Ishikawa (cell line): ENCODE measurements at regions not wholly inside any gene's neighbourhood (a gene's known extent, or its start where the extent isn't known, plus 50 kb on each side); places are given as distances from the start of the nearest gene placed in this dataset.

Experiments
- CEBPB ChIP-seq: IDR thresholded peaks from 2 replicates; pipeline ENCODE4 v1.6.1; 2012
- CREB1 ChIP-seq: IDR thresholded peaks from 2 replicates; pipeline ENCODE4 v1.6.1; 2012; ENCODE audit warnings: low read depth
- EGR1 ChIP-seq: IDR thresholded peaks from 2 replicates; pipeline ENCODE4 v1.6.1; 2012
- EP300 ChIP-seq: IDR thresholded peaks from 2 replicates; pipeline ENCODE4 v1.6.1; 2012; ENCODE audit warnings: borderline replicate concordance
- FOXM1 ChIP-seq: IDR thresholded peaks from 2 replicates; pipeline ENCODE4 v1.6.1; 2012; ENCODE audit warnings: low read depth, borderline replicate concordance
- MAX ChIP-seq: IDR thresholded peaks from 2 replicates; pipeline ENCODE4 v1.6.1; 2012
- NFIC ChIP-seq: IDR thresholded peaks from 2 replicates; pipeline ENCODE4 v1.6.1; 2012
- RAD21 ChIP-seq: IDR thresholded peaks from 2 replicates; pipeline ENCODE4 v1.6.1; 2012; ENCODE audit warnings: low read depth
- TAF1 ChIP-seq: IDR thresholded peaks from 2 replicates; pipeline ENCODE4 v1.6.1; 2012; ENCODE audit warnings: low read depth, mild to moderate bottlenecking
- TCF12 ChIP-seq: IDR thresholded peaks from 2 replicates; pipeline ENCODE4 v1.6.1; 2012; ENCODE audit warnings: low read depth
- TEAD4 ChIP-seq: IDR thresholded peaks from 2 replicates; pipeline ENCODE4 v1.6.1; 2012
- YY1 ChIP-seq: IDR thresholded peaks from 2 replicates; pipeline ENCODE4 v1.6.1; 2012; ENCODE audit warnings: low read depth
- ZBTB7A ChIP-seq: IDR thresholded peaks from 2 replicates; pipeline ENCODE4 v1.6.1; 2012; ENCODE audit warnings: low read depth
- TF ChIP-seq, protein P1 (sequence below): IDR thresholded peaks from 2 replicates; pipeline ENCODE4 v1.6.1; 2012
- TF ChIP-seq, protein P2 (sequence below): IDR thresholded peaks from 2 replicates; pipeline ENCODE4 v1.6.1; 2012; ENCODE audit warnings: low read depth, mild to moderate bottlenecking

DNA sequence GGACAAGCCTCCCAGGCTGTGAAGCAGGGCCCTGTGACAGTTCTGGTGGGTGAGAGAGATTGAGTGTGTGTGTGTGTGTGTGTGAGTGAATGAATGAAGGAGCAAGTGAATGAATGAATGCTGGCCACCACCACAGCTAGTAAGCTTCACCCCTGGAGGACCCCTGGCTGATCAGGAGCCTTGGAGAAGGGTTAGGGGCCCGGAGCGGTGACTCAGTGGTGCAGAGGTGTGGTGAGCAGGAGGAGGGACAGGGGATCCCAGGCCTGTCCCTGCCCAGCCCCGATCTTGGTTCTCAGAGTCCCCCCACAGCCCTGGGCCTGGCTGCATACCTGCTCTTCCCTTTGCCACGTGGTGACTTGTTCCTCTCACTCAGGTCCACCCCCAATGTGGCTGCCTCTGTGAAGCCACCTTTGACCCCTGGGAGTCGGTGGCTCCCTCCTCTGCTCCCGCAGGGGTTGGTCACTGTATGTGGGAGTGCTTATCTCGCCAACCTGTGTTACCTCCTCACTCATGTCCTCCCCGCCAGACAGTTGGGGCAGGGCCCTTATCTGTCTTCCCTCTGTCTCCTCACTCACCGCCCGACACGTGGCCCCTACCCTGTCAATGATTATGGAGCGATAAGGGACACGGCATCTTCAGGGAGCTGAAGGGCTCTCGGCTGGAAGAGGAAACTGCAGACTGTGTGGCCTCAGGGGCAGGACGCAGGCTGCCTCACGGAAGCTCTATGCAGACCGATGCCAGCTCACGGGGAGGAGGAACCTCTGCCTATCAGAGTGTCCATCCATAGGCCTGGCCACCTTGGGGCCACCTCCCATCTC is 99.9 kb upstream of the PITX1 start:
- TF ChIP-seq NFIC (no peak), CEBPB (no peak), YY1 (no peak), MAX (no peak), FOXM1 (no peak), EGR1 (no peak), TAF1 (no peak), EP300 (no peak), TEAD4 (no peak), TCF12 (no peak), ZBTB7A (no peak), CREB1 (no peak), RAD21 (no peak)
- TF ChIP-seq, protein P1, sequence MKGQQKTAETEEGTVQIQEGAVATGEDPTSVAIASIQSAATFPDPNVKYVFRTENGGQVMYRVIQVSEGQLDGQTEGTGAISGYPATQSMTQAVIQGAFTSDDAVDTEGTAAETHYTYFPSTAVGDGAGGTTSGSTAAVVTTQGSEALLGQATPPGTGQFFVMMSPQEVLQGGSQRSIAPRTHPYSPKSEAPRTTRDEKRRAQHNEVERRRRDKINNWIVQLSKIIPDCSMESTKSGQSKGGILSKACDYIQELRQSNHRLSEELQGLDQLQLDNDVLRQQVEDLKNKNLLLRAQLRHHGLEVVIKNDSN = no peak
- TF ChIP-seq, protein P2, sequence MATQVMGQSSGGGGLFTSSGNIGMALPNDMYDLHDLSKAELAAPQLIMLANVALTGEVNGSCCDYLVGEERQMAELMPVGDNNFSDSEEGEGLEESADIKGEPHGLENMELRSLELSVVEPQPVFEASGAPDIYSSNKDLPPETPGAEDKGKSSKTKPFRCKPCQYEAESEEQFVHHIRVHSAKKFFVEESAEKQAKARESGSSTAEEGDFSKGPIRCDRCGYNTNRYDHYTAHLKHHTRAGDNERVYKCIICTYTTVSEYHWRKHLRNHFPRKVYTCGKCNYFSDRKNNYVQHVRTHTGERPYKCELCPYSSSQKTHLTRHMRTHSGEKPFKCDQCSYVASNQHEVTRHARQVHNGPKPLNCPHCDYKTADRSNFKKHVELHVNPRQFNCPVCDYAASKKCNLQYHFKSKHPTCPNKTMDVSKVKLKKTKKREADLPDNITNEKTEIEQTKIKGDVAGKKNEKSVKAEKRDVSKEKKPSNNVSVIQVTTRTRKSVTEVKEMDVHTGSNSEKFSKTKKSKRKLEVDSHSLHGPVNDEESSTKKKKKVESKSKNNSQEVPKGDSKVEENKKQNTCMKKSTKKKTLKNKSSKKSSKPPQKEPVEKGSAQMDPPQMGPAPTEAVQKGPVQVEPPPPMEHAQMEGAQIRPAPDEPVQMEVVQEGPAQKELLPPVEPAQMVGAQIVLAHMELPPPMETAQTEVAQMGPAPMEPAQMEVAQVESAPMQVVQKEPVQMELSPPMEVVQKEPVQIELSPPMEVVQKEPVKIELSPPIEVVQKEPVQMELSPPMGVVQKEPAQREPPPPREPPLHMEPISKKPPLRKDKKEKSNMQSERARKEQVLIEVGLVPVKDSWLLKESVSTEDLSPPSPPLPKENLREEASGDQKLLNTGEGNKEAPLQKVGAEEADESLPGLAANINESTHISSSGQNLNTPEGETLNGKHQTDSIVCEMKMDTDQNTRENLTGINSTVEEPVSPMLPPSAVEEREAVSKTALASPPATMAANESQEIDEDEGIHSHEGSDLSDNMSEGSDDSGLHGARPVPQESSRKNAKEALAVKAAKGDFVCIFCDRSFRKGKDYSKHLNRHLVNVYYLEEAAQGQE = no peak

- TF ChIP-seq, protein P1 = no peak
- no peak for TF ChIP-seq ZBTB7A
- no peak for TF ChIP-seq TAF1
- TF ChIP-seq CREB1 = no peak
Observed at GRCh38 chr5:135133181-135133580, 99.2 kb upstream of the PITX1 start.

DNA sequence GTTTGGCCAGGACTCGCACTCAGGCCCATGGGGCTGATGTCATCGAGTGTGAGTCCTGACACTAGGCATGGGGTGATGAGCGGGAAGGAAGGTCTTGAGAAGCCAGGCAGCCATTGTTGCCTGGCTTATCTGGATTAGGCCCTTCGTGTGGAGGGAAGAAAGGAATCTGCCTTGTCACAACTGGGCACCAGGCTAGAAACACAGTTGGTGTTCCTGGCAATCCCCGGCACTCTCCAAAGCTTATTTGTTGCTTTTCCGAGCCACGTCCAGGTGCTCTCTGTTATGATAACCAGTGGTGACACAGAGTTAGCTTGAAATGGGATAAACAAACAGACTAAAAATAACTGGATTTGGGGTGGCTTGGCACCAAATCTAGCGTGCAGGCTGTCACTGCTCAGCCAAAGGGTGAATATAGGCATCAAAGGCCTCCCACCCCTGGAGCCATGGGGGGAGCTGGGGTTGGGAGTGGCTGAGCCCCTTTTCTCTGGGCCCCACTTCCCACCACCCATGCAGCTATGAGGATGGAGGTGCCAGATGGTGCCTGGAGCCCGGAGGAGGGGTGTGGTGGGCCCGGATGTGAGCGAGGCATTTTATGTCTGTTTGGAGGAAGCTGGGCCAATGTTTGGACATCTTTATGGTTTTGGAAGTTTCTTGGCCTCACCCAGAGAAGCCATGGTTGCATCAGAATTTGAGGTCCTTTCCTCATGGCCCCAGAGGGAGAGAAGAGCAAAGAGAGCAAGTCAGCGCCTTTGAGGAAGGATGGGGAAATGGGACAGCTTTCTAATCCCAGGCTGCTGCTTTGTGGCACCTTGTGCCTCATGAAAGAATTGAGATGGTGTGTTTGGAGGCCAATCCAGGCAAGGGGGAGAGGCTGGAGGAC is 98.0 kb upstream of the PITX1 start:
- TF ChIP-seq MAX (no peak), CREB1 (no peak), TCF12 (no peak), NFIC (no peak), TAF1 (no peak), RAD21 (no peak), ZBTB7A (no peak), EGR1 (no peak), TEAD4 (no peak), FOXM1 (no peak), YY1 (no peak), EP300 (no peak), CEBPB (no peak)
- TF ChIP-seq, protein P2 = no peak
- TF ChIP-seq, protein P1 = no peak

- TF ChIP-seq CREB1 (no peak), NFIC (no peak), ZBTB7A (no peak), EGR1 (no peak), CEBPB (no peak), MAX (no peak), TAF1 (no peak), FOXM1 (no peak), EP300 (no peak), TCF12 (no peak), YY1 (no peak), RAD21 (no peak), TEAD4 (no peak)
- TF ChIP-seq, protein P2 = no peak
- TF ChIP-seq, protein P1 = no peak
Observed at GRCh38 chr5:135130261-135131215, 96.5 kb upstream of the PITX1 start.
